EH (cell line): ENCODE measurements at regions not wholly inside any gene's neighbourhood (a gene's known extent, or its start where the extent isn't known, plus 50 kb on each side); places are given as distances from the start of the nearest gene placed in this dataset.
A peak's percentile ranks its signal among the peaks of the same experiment; 100 is the strongest.

Experiments
- DNase-seq: peaks from one replicate; pipeline ENCODE4 v3.0.0-alpha.2; 2015; ENCODE audit warnings: low read depth

DNA sequence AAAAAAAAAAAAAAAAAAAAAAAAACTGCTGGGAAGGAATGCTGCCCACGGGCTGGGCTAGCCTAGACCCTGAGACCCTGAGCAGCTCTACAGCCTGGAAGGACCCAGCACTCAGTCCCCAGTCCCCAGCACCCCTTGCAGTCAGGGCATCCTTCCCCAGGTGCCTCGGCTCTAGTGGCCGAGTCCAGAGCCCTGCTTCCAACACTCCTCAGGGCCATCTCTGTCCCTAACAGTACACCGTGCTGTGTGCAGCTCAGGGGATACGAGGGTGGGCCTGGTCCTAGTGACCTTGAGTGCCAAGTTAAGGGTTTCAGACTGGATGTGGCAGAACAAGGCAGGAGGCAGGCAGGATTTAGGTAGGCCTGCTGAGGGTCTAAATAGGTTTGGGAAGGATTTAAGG is 50.2 kb upstream of the LRP8 start:
- no peak for DNase-seq

GRCh38 chr1:53378932-53379661 is 51.2 kb upstream of the LRP8 start:
- DNase-seq: no peak

DNA sequence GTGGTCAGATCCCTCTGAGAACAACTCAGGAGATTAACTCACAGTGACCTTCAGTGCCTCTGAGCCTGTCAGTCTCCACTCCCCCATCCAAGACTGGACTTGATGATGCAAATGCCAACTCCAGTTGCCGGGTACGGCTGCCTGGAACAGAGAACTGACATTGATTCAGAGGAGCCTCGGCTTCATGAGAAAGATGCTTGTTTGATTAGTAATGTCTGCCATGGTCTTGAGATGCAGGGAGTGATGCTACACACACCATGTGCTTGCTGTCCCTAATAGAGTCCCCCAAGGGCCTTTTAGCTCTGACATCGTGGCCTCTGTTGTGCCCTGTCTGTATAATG is 51.8 kb upstream of the LRP8 start:
- no peak for DNase-seq

GRCh38 chr1:53380296-53380695 is 52.4 kb upstream of the LRP8 start:
- DNase-seq: no peak

GRCh38 chr1:53381790-53382401 is 54.0 kb upstream of the LRP8 start:
- DNase-seq: peak; percentile 70

- DNase-seq: no peak
Observed at GRCh38 chr1:53383136-53383870, 55.4 kb upstream of the LRP8 start.

DNA sequence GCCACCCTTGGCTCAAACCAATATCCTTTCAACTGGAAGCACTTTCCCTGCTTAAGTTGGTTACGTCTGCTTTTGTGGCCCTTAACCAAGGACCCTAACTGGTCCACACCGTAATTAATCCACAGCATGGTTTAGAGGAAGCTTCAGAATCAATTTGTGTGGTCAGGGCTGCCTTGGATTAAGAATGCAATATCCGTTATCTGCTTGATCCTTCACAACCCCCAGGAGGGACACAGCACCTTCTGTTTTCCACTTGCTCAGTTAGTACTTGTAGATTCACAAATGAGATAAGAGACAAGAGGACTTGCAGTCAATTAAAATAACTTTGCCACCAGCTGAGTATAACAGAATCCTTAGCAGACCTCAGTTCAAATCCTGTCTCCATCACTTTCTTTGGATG is 56.9 kb upstream of the LRP8 start:
- DNase-seq: no peak

DNA sequence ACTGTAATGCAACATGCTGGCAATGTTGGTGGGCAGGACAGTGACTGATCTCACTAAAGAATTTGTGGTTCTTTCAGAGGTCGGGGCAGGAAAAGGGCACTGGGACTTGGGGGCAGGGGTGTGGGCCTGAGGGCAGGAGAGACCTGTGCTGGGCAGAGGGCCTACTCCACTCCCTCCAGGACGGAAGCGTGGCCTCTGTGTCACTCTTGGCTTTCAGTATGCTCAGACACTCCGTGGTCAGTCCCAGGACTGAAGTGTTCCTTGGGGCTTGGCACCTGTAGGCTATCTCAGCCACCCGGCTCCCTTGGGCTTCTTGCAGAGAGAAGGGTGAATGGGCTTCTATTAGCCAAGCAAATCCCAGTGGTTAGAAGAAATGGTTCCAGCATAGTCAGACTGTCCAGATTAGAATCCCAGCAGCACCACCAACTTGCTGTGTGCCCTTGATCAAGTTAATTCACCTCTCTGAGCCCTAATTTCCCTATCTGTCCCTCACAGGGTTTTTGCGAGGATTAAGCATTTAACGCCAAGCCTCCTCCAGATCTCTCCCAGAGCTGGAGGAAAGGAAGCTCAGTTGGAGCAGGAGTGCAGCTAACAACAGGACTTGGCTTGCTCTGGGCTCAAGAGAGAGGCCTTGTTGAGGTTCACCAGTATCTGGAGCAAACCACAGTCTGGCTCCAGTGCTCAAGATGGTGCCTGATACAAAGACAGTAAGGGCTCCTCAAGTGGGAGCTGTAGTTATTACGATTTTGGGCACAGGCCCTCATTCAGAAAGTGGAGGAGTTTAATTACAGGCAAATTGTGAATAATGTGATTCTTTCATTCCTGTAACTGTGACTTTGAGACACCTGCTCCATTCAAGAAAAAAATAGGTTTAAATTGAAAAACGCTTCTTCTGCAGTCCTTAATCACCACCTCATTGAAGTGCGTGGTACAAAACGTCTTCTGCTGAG is 57.7 kb upstream of the LRP8 start:
- DNase-seq: no peak

- no peak for DNase-seq
Observed at GRCh38 chr1:53388963-53389362, 61.1 kb upstream of the LRP8 start.

- DNase-seq: no peak
Observed at GRCh38 chr1:53390261-53390660, 62.4 kb upstream of the LRP8 start.

DNA sequence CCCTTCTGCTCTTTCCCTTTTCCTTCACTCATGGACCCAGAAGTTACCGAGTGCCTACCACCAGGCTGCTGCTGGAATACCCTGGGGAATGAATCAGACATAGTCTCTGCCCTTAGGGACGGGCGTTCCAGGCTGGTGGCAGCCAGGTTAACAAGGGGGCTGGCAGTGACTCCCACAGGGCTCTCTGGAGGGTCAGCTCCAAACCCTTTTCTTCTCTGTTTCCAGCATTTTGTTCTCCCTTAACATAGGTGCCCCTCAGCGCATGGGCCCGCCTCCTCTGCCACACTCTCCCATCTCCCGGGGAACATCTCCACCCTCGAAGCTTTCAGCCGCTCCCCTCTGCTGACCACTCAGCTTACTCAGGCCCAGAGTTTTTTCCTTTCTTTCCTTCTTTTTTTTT is 62.9 kb upstream of the LRP8 start:
- no peak for DNase-seq

DNA sequence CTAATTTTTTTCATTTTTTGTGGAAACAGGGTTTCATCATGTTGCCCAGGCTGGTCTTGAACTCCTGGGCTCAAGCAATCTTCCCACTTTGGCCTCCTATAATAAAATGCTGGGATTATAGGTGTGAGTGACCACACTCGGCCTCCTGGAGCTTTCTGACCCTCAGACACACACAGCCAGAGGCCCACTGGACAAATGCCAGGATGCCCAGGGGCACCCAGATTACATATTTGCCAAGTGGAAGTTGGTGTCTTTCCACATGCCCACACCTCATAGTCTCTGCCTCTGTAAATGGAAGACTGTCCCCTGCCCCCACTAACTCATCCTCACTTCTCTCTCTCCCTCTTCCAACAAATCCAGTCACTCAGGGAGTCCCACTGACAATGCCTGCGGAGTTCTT is 63.4 kb upstream of the LRP8 start:
- DNase-seq: no peak

- no peak for DNase-seq
Observed at GRCh38 chr1:53391982-53392381, 64.1 kb upstream of the LRP8 start.

DNA sequence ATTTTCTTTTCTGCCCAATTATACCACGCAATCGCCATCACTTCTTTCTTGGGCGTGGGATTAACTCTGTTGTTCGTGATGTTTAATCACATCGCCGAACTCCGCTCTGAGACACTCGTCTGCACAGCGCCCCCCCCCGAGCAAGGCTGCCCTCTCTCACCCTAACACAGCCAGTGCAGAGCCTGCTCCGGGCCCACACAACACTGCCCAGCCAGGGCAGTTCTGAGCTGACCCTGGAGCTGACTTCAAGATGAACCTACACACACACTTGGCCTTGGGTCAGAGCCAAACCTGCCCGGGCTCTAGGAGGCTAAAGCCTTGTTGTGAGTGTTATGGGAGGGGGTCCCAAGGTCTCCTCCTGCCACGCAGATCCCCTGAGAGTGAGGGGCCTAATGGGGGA is 64.6 kb upstream of the LRP8 start:
- no peak for DNase-seq

GRCh38 chr1:53393325-53393792 is 65.5 kb upstream of the LRP8 start:
- peak; percentile 76 for DNase-seq

DNA sequence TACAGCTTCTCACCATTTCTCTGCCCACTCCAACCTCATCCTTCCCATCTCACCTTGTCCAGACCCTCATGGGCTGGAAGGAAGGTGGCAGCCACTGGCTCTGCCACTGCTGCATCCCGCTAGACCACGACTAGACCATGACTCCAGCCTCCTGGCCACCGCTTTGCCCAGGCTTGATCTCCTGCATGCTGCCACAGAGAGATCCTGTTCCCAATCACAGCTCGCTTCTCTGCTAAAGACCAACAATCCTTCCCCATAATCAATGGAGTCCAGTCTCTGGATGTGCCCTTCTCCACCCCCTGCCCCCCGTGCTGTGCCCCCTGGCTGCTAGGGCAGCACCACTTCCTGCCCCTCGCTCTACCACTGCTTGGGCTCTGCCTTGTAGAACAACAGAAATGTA is 64.9 kb upstream of the DMRTB1 start:
- no peak for DNase-seq

- no peak for DNase-seq
Observed at GRCh38 chr1:53395671-53396215, 63.5 kb upstream of the DMRTB1 start.

- DNase-seq: no peak
Observed at GRCh38 chr1:53396573-53397268, 62.5 kb upstream of the DMRTB1 start.

- peak; percentile 27 for DNase-seq
Observed at GRCh38 chr1:53398091-53398490, 61.1 kb upstream of the DMRTB1 start.

- DNase-seq: no peak
Observed at GRCh38 chr1:53398576-53399365, 60.4 kb upstream of the DMRTB1 start.
